Astrocyte (in vitro differentiated cells and primary cell): ENCODE measurements at regions not wholly inside any gene's neighbourhood (a gene's known extent, or its start where the extent isn't known, plus 50 kb on each side); places are given as distances from the start of the nearest gene placed in this dataset.
"Not testable (repeated sequence)": the region's sequence is repeated elsewhere in the genome, so short reads cannot be mapped to it uniquely, and the experiment has no call there.

Experiments
- EZH2 ChIP-seq: IDR thresholded peaks from 2 replicates; pipeline ENCODE4 v1.6.1; 2012; ENCODE audit warnings: mild to moderate bottlenecking, low read length, inconsistent platforms; ENCODE audit not compliant: insufficient read depth
- TF ChIP-seq, protein P1 (sequence below): IDR thresholded peaks from 2 replicates; pipeline ENCODE4 v1.5.1; 2011; ENCODE audit warnings: low read depth, mild to moderate bottlenecking, inconsistent platforms, low read length, moderate library complexity; ENCODE audit not compliant: insufficient read depth

- not testable (repeated sequence) for TF ChIP-seq EZH2
- TF ChIP-seq, protein P1, sequence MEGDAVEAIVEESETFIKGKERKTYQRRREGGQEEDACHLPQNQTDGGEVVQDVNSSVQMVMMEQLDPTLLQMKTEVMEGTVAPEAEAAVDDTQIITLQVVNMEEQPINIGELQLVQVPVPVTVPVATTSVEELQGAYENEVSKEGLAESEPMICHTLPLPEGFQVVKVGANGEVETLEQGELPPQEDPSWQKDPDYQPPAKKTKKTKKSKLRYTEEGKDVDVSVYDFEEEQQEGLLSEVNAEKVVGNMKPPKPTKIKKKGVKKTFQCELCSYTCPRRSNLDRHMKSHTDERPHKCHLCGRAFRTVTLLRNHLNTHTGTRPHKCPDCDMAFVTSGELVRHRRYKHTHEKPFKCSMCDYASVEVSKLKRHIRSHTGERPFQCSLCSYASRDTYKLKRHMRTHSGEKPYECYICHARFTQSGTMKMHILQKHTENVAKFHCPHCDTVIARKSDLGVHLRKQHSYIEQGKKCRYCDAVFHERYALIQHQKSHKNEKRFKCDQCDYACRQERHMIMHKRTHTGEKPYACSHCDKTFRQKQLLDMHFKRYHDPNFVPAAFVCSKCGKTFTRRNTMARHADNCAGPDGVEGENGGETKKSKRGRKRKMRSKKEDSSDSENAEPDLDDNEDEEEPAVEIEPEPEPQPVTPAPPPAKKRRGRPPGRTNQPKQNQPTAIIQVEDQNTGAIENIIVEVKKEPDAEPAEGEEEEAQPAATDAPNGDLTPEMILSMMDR: not testable (repeated sequence)
Observed at GRCh38 chr22:10673065-10673464, 4854.9 kb upstream of the OR11H1 start.
